CD14-positive monocyte (primary cell): ENCODE measurements at regions not wholly inside any gene's neighbourhood (a gene's known extent, or its start where the extent isn't known, plus 50 kb on each side); places are given as distances from the start of the nearest gene placed in this dataset.

ENCODE experiments used
- DNase-seq, 3 donors: peaks; one replicate each; pipeline ENCODE4 v3.0.0-alpha.2; 2011 to 2022
- H2AFZ ChIP-seq: 2 replicates; pipeline ENCODE4 v1.6.0; 2012; ENCODE audit warnings: mild to moderate bottlenecking, low read depth, low read length, inconsistent platforms; ENCODE audit not compliant: insufficient read depth, poor library complexity, severe bottlenecking
- H3K27ac ChIP-seq, 2 donors: 1 replicate in 1 of 2; 2 replicates in 1 of 2; pipeline ENCODE4 v1.5.1; 2012 to 2013; ENCODE audit warnings: low read length in 2 of 2, control low read depth in 1 of 2, inconsistent platforms in 1 of 2, low read depth in 1 of 2, mild to moderate bottlenecking in 1 of 2
- H3K27me3 ChIP-seq, 2 donors: one replicate each; pipeline versions ENCODE4 v1.6.0 to v1.6.1; 2011 to 2013; ENCODE audit warnings: low read length in 2 of 2; ENCODE audit not compliant: control insufficient read depth in 2 of 2, insufficient read depth in 2 of 2
- H3K36me3 ChIP-seq, 2 donors: replicated peaks in 1 of 2; 1 replicate in 1 of 2; 2 replicates in 1 of 2; pipeline versions ENCODE4 v1.5.1 to v1.6.1; 2012 to 2013; ENCODE audit warnings: low read length in 2 of 2, control low read depth in 1 of 2, inconsistent platforms in 1 of 2, mild to moderate bottlenecking in 1 of 2; ENCODE audit not compliant: insufficient read depth in 2 of 2, control insufficient read depth in 1 of 2
- H3K4me1 ChIP-seq, 2 donors: 1 replicate in 1 of 2; 2 replicates in 1 of 2; pipeline versions ENCODE4 v1.5.1 to v1.6.1; 2012 to 2013; ENCODE audit warnings: low read length in 2 of 2, control low read depth in 1 of 2, inconsistent platforms in 1 of 2, mild to moderate bottlenecking in 1 of 2, moderate library complexity in 1 of 2; ENCODE audit not compliant: insufficient read depth in 2 of 2, control insufficient read depth in 1 of 2
- H3K4me2 ChIP-seq: replicated peaks from 2 replicates; pipeline ENCODE3; 2012; ENCODE audit warnings: low read length, moderate library complexity, mild to moderate bottlenecking; ENCODE audit not compliant: poor library complexity, severe bottlenecking; ENCODE audit errors: extremely low read depth
- H3K4me3 ChIP-seq, 3 experiments: fragments of 200-600 bp in 1 of 3; sonication (generic) in 1 of 3; replicated peaks in 1 of 3; 1 replicate in 2 of 3; 2 replicates in 1 of 3; pipeline ENCODE4 v1.5.1; 2011 to 2013; ENCODE audit warnings: low read length in 3 of 3, mild to moderate bottlenecking in 3 of 3, control low read depth in 2 of 3, low read depth in 2 of 3, inconsistent platforms in 1 of 3, moderate library complexity in 1 of 3
- H3K79me2 ChIP-seq: 2 replicates; pipeline ENCODE4 v1.6.0; 2012; ENCODE audit warnings: mild to moderate bottlenecking, control low read depth, inconsistent platforms, low read length, moderate library complexity; ENCODE audit not compliant: insufficient read depth
- H3K9ac ChIP-seq: 2 replicates; pipeline ENCODE4 v1.6.0; 2017; ENCODE audit warnings: low read length, mild to moderate bottlenecking; ENCODE audit not compliant: insufficient read depth, poor library complexity, severe bottlenecking
- H3K9me3 ChIP-seq, 2 donors: replicated peaks in 1 of 2; 1 replicate in 1 of 2; 2 replicates in 1 of 2; pipeline versions ENCODE4 v1.5.1 to v1.6.1; 2012 to 2013; ENCODE audit warnings: low read length in 2 of 2, control low read depth in 1 of 2; ENCODE audit not compliant: control insufficient read depth in 1 of 2, insufficient read depth in 1 of 2
- H4K20me1 ChIP-seq: 2 replicates; pipeline ENCODE4 v1.6.0; 2012; ENCODE audit warnings: mild to moderate bottlenecking, low read length, control low read depth, moderate library complexity; ENCODE audit not compliant: insufficient read depth
- H3K27ac Mint-ChIP-seq, 7 donors: one replicate each; pipeline ENCODE4 v1.8.0; 2020; ENCODE audit warnings: mild to moderate bottlenecking in 7 of 7, mixed read lengths in 7 of 7, moderate library complexity in 6 of 7, inconsistent platforms in 2 of 7
- H3K27me3 Mint-ChIP-seq, 3 donors: one replicate each; pipeline ENCODE4 v1.8.0; 2021 to 2022; ENCODE audit warnings: low read depth in 3 of 3, mild to moderate bottlenecking in 3 of 3, mixed read lengths in 3 of 3, moderate library complexity in 3 of 3, inconsistent platforms in 1 of 3
- H3K36me3 Mint-ChIP-seq, 2 donors: one replicate each; pipeline ENCODE4 v1.8.0; 2020; ENCODE audit warnings: mixed read lengths in 2 of 2, inconsistent platforms in 1 of 2, mild to moderate bottlenecking in 1 of 2
- H3K4me1 Mint-ChIP-seq: one replicate; pipeline ENCODE4 v1.8.0; 2020; ENCODE audit warnings: mild to moderate bottlenecking, mixed read lengths
- H3K4me3 Mint-ChIP-seq, 2 donors: one replicate each; pipeline ENCODE4 v1.8.0; 2020; ENCODE audit warnings: mild to moderate bottlenecking in 2 of 2, mixed read lengths in 2 of 2, moderate library complexity in 1 of 2
- H3K9me3 Mint-ChIP-seq, 7 donors: one replicate each; pipeline ENCODE4 v1.8.0; 2020 to 2022; ENCODE audit warnings: mixed read lengths in 7 of 7, mild to moderate bottlenecking in 6 of 7, moderate library complexity in 6 of 7, inconsistent platforms in 2 of 7
- CTCF ChIP-seq: fragments of 200-600 bp; IDR thresholded peaks from one replicate; pipeline ENCODE4 v1.8.0; 2022; ENCODE audit warnings: antibody characterized with exemption, mild to moderate bottlenecking
- WGBS: methylation state at CpG from one replicate; pipeline ENCODE4 v1.1.5; 2013; ENCODE audit warnings: missing lambda C conversion rate; ENCODE audit not compliant: insufficient coverage; 5-methylcytosine and 5-hydroxymethylcytosine counted together
- intact Hi-C, 2 donors: fragments of 100-400 bp; cut with micrococcal nuclease; formaldehyde crosslinking; loops; one replicate each; pipeline versions ENCODE4 v1.15.0 to v1.15.1; 2023

GRCh38 chr10:61600399-61600798 is 62.3 kb upstream of the CABCOCO1 start:
- Histone ChIP-seq H3K27me3 (no peaks in the 10 kb centered on the region), H2AFZ (no peak overlapping the region), H3K36me3 (no peaks in the 10 kb centered on the region), H4K20me1 (no peaks in the 10 kb centered on the region), H3K9me3 (no peaks in the 10 kb centered on the region), H3K27ac (no peak overlapping the region), H3K79me2 (no peaks in the 10 kb centered on the region), H3K9ac (no peak overlapping the region), H3K4me3 (no peak overlapping the region), H3K4me1 (no peaks in the 10 kb centered on the region), H3K4me2 (no peak overlapping the region)
- Mint-ChIP-seq H3K4me1 (no peaks in the 10 kb centered on the region), H3K9me3 (no peaks in the 10 kb centered on the region), H3K27ac (no peak overlapping the region), H3K4me3 (no peak overlapping the region), H3K36me3 (no peaks in the 10 kb centered on the region), H3K27me3 (no peaks in the 10 kb centered on the region)
- intact Hi-C loops: no loop called here
- no peak for TF ChIP-seq CTCF
- no peak for DNase-seq
- WGBS: no CpG with 5 or more reads among the region's 1 CpG

- Histone ChIP-seq H2AFZ (no peak overlapping the region), H3K27me3 (no peaks in the 10 kb centered on the region), H3K4me2 (no peak overlapping the region), H3K9me3 (no peaks in the 10 kb centered on the region), H3K36me3 (no peaks in the 10 kb centered on the region), H3K27ac (no peak overlapping the region), H3K79me2 (no peaks in the 10 kb centered on the region), H3K4me1 (no peaks in the 10 kb centered on the region), H3K9ac (no peak overlapping the region), H3K4me3 (no peak overlapping the region), H4K20me1 (no peaks in the 10 kb centered on the region)
- no peaks in the 10 kb centered on the region for H3K27me3 Mint-ChIP-seq
- no peaks in the 10 kb centered on the region for H3K36me3 Mint-ChIP-seq
- TF ChIP-seq CTCF: no peak
- H3K4me3 Mint-ChIP-seq: no peak overlapping the region
- H3K27ac Mint-ChIP-seq: no peak overlapping the region
- WGBS: no CpG with 5 or more reads among the region's 1 CpG
- no peak for DNase-seq
- H3K9me3 Mint-ChIP-seq: no peaks in the 10 kb centered on the region
- no peaks in the 10 kb centered on the region for H3K4me1 Mint-ChIP-seq
- intact Hi-C loops: no loop called here
Measured at GRCh38 chr10:61594430-61594829, 68.3 kb upstream of the CABCOCO1 start.
